ENCODE measurements at regions not wholly inside any gene's neighbourhood (a gene's known extent, or its start where the extent isn't known, plus 50 kb on each side); places are given as distances from the start of the nearest gene placed in this dataset.

DNA sequence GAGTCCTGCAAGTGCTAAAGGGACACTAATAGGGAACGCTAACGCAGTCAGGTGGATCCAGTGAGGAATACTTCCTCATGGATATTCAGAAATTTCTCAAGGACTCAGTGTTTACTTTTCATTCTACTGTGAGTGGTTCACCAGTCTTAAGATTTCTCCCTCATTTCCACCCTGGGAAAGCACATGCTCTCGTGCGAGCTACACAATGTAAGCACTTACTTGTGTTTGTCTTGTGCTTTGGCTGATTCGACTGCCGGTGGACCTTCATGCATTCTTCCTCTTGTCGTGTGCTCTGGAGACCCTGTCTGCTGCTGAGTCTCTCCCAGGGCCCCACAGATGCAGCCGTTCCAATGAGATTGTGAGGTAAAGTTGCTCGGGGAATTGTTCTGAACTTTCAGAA lies 180.1 kb downstream of the NUFIP1 start:
- no peak for ATAC-seq (ENCODE audit: insufficient read depth, low read depth)

DNA sequence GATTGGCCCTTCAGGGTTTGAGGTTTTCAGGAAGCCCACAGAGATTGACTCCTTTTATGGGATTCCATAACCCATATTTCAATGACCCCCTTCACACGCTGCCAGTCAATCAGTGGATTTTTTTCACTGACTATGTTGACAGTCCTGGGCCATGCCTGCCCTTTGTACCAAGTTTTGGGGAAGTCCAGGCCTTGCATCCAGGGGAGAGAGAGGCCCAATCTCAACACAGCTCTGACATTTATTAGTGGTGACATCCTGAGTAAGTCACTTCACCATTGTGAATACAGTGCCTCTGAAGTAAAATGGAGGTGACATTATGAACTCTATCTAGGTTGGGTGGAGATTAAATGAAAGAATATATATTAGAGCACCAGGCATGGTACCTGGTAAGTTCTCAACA lies 181.1 kb downstream of the NUFIP1 start:
- no peak for DNase-seq
- Histone ChIP-seq H3K36me3 (ENCODE audit: insufficient read depth, low read length) (no peaks in the 10 kb centered on the region), H3K4me3 (ENCODE audit: low read depth in 1 of 2, low read length in 2 of 2) (no peak overlapping the region), H3K79me2 (ENCODE audit: insufficient read depth, low read length) (no peaks in the 10 kb centered on the region), H3K4me1 (ENCODE audit: insufficient read depth, low read length) (no peaks in the 10 kb centered on the region), H3K27me3 (ENCODE audit: insufficient read depth, low read length, poor library complexity) (peaks cover 9% of the 10 kb centered on the region), H3K4me2 (ENCODE audit: insufficient read depth, low read length) (no peak overlapping the region), H4K20me1 (ENCODE audit: insufficient read depth, low read length) (no peaks in the 10 kb centered on the region), H3K27ac (ENCODE audit: low read length) (no peak overlapping the region), H3K9me3 (ENCODE audit: insufficient read depth, low read length, severe bottlenecking) (no peaks in the 10 kb centered on the region), H2AFZ (ENCODE audit: low read depth, low read length) (no peak overlapping the region), H3K9ac (ENCODE audit: low read depth, low read length) (no peak overlapping the region)
- no peak for TF ChIP-seq EZH2 (IDR thresholded peaks at IDR 0.05; ENCODE audit: borderline replicate concordance, low read depth, low read length, severe bottlenecking)
- TF ChIP-seq, protein P1, sequence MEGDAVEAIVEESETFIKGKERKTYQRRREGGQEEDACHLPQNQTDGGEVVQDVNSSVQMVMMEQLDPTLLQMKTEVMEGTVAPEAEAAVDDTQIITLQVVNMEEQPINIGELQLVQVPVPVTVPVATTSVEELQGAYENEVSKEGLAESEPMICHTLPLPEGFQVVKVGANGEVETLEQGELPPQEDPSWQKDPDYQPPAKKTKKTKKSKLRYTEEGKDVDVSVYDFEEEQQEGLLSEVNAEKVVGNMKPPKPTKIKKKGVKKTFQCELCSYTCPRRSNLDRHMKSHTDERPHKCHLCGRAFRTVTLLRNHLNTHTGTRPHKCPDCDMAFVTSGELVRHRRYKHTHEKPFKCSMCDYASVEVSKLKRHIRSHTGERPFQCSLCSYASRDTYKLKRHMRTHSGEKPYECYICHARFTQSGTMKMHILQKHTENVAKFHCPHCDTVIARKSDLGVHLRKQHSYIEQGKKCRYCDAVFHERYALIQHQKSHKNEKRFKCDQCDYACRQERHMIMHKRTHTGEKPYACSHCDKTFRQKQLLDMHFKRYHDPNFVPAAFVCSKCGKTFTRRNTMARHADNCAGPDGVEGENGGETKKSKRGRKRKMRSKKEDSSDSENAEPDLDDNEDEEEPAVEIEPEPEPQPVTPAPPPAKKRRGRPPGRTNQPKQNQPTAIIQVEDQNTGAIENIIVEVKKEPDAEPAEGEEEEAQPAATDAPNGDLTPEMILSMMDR (IDR thresholded peaks at IDR 0.05; ENCODE audit: borderline replicate concordance, extremely low read depth, low read length, poor library complexity, severe bottlenecking) = no peak
- ATAC-seq (ENCODE audit: insufficient read depth, low read depth) = no peak

More for the DNA sequence above, 180.1 kb downstream of the NUFIP1 start:
- Histone ChIP-seq H3K27me3 (ENCODE audit: insufficient read depth, low read length, poor library complexity) (peaks cover 13% of the 10 kb centered on the region), H2AFZ (ENCODE audit: low read depth, low read length) (no peak overlapping the region), H3K79me2 (ENCODE audit: insufficient read depth, low read length) (no peaks in the 10 kb centered on the region), H3K9me3 (ENCODE audit: insufficient read depth, low read length, severe bottlenecking) (no peaks in the 10 kb centered on the region), H3K36me3 (ENCODE audit: insufficient read depth, low read length) (no peaks in the 10 kb centered on the region), H4K20me1 (ENCODE audit: insufficient read depth, low read length) (no peaks in the 10 kb centered on the region), H3K9ac (ENCODE audit: low read depth, low read length) (no peak overlapping the region), H3K4me1 (ENCODE audit: insufficient read depth, low read length) (no peaks in the 10 kb centered on the region), H3K4me2 (ENCODE audit: insufficient read depth, low read length) (no peak overlapping the region), H3K4me3 (ENCODE audit: low read depth in 1 of 2, low read length in 2 of 2) (no peak overlapping the region), H3K27ac (ENCODE audit: low read length) (no peak overlapping the region)
- TF ChIP-seq EZH2 (IDR thresholded peaks at IDR 0.05; ENCODE audit: borderline replicate concordance, low read depth, low read length, severe bottlenecking) = no peak
- TF ChIP-seq, protein P1 (IDR thresholded peaks at IDR 0.05; ENCODE audit: borderline replicate concordance, extremely low read depth, low read length, poor library complexity, severe bottlenecking) = no peak
- no peak for DNase-seq

DNA sequence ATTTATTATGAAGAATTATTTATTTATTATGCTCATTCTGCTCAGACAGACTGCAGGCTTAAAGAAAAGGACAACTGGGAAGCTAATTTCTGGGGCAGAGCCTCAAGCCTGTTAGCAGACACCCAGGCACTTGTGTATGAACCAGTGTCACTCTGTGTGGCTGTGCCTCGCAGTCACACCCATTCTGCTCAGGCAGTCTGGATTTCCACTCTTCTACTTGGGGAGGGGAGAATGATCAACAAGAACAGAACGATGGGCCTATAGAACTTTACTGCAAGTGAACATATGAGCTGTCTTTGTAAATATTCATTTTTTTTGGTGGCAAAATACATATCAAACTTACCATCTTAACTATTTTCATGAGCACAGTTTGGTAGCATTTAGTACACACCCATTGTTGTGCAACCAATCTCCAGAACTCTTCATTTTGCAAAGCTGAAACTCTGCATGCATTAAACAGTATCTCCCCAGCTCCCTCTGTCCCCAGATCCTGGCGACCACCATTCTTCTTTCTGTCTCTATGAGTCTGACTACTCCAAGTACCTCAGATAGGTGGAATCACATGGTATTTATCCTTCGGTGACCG lies 181.7 kb downstream of the NUFIP1 start:
- Histone ChIP-seq H3K4me2 (ENCODE audit: insufficient read depth, low read length) (no peak overlapping the region), H3K27ac (ENCODE audit: low read length) (no peak overlapping the region), H3K27me3 (ENCODE audit: insufficient read depth, low read length, poor library complexity) (peaks cover 9% of the 10 kb centered on the region), H3K36me3 (ENCODE audit: insufficient read depth, low read length) (no peaks in the 10 kb centered on the region), H2AFZ (ENCODE audit: low read depth, low read length) (no peak overlapping the region), H3K79me2 (ENCODE audit: insufficient read depth, low read length) (no peaks in the 10 kb centered on the region), H3K4me3 (ENCODE audit: low read depth in 1 of 2, low read length in 2 of 2) (no peak overlapping the region), H4K20me1 (ENCODE audit: insufficient read depth, low read length) (no peaks in the 10 kb centered on the region), H3K4me1 (ENCODE audit: insufficient read depth, low read length) (no peaks in the 10 kb centered on the region), H3K9ac (ENCODE audit: low read depth, low read length) (no peak overlapping the region), H3K9me3 (ENCODE audit: insufficient read depth, low read length, severe bottlenecking) (no peaks in the 10 kb centered on the region)
- TF ChIP-seq, protein P1 (IDR thresholded peaks at IDR 0.05; ENCODE audit: borderline replicate concordance, extremely low read depth, low read length, poor library complexity, severe bottlenecking) = no peak
- TF ChIP-seq EZH2 (IDR thresholded peaks at IDR 0.05; ENCODE audit: borderline replicate concordance, low read depth, low read length, severe bottlenecking) = no peak
- DNase-seq (no peak), ATAC-seq (ENCODE audit: insufficient read depth, low read depth) (no peak)
